ENCODE measurements at regions not wholly inside any gene's neighbourhood (a gene's known extent, or its start where the extent isn't known, plus 50 kb on each side); places are given as distances from the start of the nearest gene placed in this dataset.

- no peak for TF ChIP-seq POLR2A (IDR thresholded peaks at IDR 0.05; ENCODE audit: low read depth, low read length)
- TF ChIP-seq TAF1 (IDR thresholded peaks at IDR 0.05; ENCODE audit: low read depth, low read length) = no peak
- TF ChIP-seq POLR2AphosphoS5 (IDR thresholded peaks at IDR 0.05; ENCODE audit: low read depth, low read length) = no peak
Observed at GRCh38 chr22:48503876-48504275, 1323.8 kb downstream of the BRD1 start.

Data from GM12891 (cell line).